Body of pancreas (tissue), 4 donors: ENCODE measurements at regions not wholly inside any gene's neighbourhood (a gene's known extent, or its start where the extent isn't known, plus 50 kb on each side); places are given as distances from the start of the nearest gene placed in this dataset.

Experiments used
- ATAC-seq: fragments of 150-250 bp; one replicate; pipeline ENCODE4 v1.9.1; 2016
- DNase-seq, 4 donors: peaks; one replicate each; pipeline ENCODE4 v3.0.0-alpha.2; 2019
- H3K27ac ChIP-seq, 4 donors: fragments of 200-600 bp; sonication (generic); 1 replicate in 3 of 4; 2 replicates in 1 of 4; pipeline versions ENCODE4 v1.5.1 to v1.6.1; 2016 to 2019; ENCODE audit warnings: mild to moderate bottlenecking in 1 of 4, mixed read lengths in 1 of 4, moderate library complexity in 1 of 4
- H3K27me3 ChIP-seq, 2 donors: fragments of 200-600 bp; sonication (generic); one replicate each; pipeline ENCODE4 v1.6.0; 2016; ENCODE audit warnings: mild to moderate bottlenecking in 1 of 2
- H3K36me3 ChIP-seq, 2 donors: fragments of 200-600 bp; sonication (generic); replicated peaks in 1 of 2; 2 replicates each; pipeline ENCODE4 v1.5.1; 2016; ENCODE audit warnings: low read depth in 2 of 2; ENCODE audit not compliant: insufficient read depth in 1 of 2
- H3K4me1 ChIP-seq: fragments of 200-600 bp; sonication (generic); one replicate; pipeline ENCODE4 v1.6.0; 2016
- H3K4me3 ChIP-seq, 2 donors: fragments of 200-600 bp; sonication (generic); 1 replicate in 1 of 2; 2 replicates in 1 of 2; pipeline ENCODE4 v1.5.1; 2016 to 2019
- H3K9me3 ChIP-seq, 3 donors: fragments of 200-600 bp; sonication (generic); 1 replicate in 2 of 3; 2 replicates in 1 of 3; pipeline ENCODE4 v1.5.1; 2016
- CTCF ChIP-seq, 7 experiments: fragments of 450-650 bp in 4 of 7; fragments of 200-600 bp in 3 of 7; sonication (generic) in 3 of 7; IDR thresholded peaks; one replicate each; pipeline ENCODE4 v1.5.1; 2016 to 2019; ENCODE audit warnings: antibody characterized with exemption in 7 of 7
- POLR2A ChIP-seq, 3 donors: fragments of 450-650 bp; IDR thresholded peaks; one replicate each; pipeline ENCODE4 v1.6.1; 2016; ENCODE audit warnings: antibody characterized with exemption in 3 of 3, mild to moderate bottlenecking in 2 of 3
- WGBS, 2 donors: methylation state at CpG; one replicate each; pipeline ENCODE4 v1.1.5; 2017; 5-methylcytosine and 5-hydroxymethylcytosine counted together
- intact Hi-C: fragments of 100-400 bp; cut with DNase I; formaldehyde crosslinking; loops from one replicate; pipeline ENCODE4 v1.15.1; 2023

- DNase-seq = no peak
- no peaks in the 10 kb centered on the region for H3K9me3 ChIP-seq
- no peak overlapping the region for H3K27ac ChIP-seq
- H3K4me3 ChIP-seq = no peak overlapping the region
- no peaks in the 10 kb centered on the region for H3K4me1 ChIP-seq
- WGBS, 2 donors = 35 to 41% methylated on average over 2 of the region's 2 CpGs
- intact Hi-C loops = no loop called here
- ATAC-seq = no peak
- no peaks in the 10 kb centered on the region for H3K27me3 ChIP-seq
- H3K36me3 ChIP-seq = no peaks in the 10 kb centered on the region
- TF ChIP-seq CTCF (IDR thresholded peaks at IDR 0.05) = no peak
- no peak for TF ChIP-seq POLR2A (IDR thresholded peaks at IDR 0.05)
Observed at GRCh38 chr5:8930021-8930420, 615.9 kb downstream of the SEMA5A start.

GRCh38 chr5:8934455-8934854, 611.4 kb downstream of the SEMA5A start:
- ATAC-seq = no peak
- intact Hi-C loops = no loop called here
- H3K9me3 ChIP-seq = no peaks in the 10 kb centered on the region
- no peaks in the 10 kb centered on the region for H3K36me3 ChIP-seq
- TF ChIP-seq CTCF (IDR thresholded peaks at IDR 0.05) = no peak
- TF ChIP-seq POLR2A (IDR thresholded peaks at IDR 0.05) = no peak
- H3K27me3 ChIP-seq = no peaks in the 10 kb centered on the region
- no peak overlapping the region for H3K27ac ChIP-seq
- WGBS, 2 donors = 33 to 38% methylated on average over 1 of the region's 1 CpG
- H3K4me1 ChIP-seq = no peaks in the 10 kb centered on the region
- H3K4me3 ChIP-seq = no peak overlapping the region
- no peak for DNase-seq

GRCh38 chr5:8940934-8941333, 604.9 kb downstream of the SEMA5A start:
- H3K27me3 ChIP-seq = no peaks in the 10 kb centered on the region
- no peak overlapping the region for H3K4me3 ChIP-seq
- H3K27ac ChIP-seq = no peak overlapping the region
- WGBS, 2 donors = 40 to 52% methylated on average over 1 of the region's 1 CpG
- no peak for TF ChIP-seq POLR2A (IDR thresholded peaks at IDR 0.05)
- ATAC-seq = no peak
- intact Hi-C loops = no loop called here
- no peak for DNase-seq
- no peaks in the 10 kb centered on the region for H3K9me3 ChIP-seq
- no peaks in the 10 kb centered on the region for H3K4me1 ChIP-seq
- no peaks in the 10 kb centered on the region for H3K36me3 ChIP-seq

- TF ChIP-seq POLR2A (IDR thresholded peaks at IDR 0.05) (no peak), CTCF (IDR thresholded peaks at IDR 0.05) (no peak)
- H3K27me3 ChIP-seq = no peaks in the 10 kb centered on the region
- 51 to 67% methylated on average over 3 of the region's 3 CpGs for WGBS, 2 donors
Observed at GRCh38 chr5:8943301-8943700, 602.6 kb downstream of the SEMA5A start.

GRCh38 chr5:8944005-8944404, 601.9 kb downstream of the SEMA5A start:
- H3K9me3 ChIP-seq = no peaks in the 10 kb centered on the region
- H3K27ac ChIP-seq = no peak overlapping the region
- H3K4me1 ChIP-seq = no peaks in the 10 kb centered on the region
- ATAC-seq (no peak), DNase-seq (no peak)
- no peaks in the 10 kb centered on the region for H3K36me3 ChIP-seq
- H3K4me3 ChIP-seq = no peak overlapping the region
- 60 to 61% methylated on average over 4 of the region's 4 CpGs for WGBS, 2 donors
- no peak for TF ChIP-seq CTCF (IDR thresholded peaks at IDR 0.05)
- TF ChIP-seq POLR2A (IDR thresholded peaks at IDR 0.05) = no peak
- intact Hi-C loops = no loop called here
- no peaks in the 10 kb centered on the region for H3K27me3 ChIP-seq

More at GRCh38 chr5:8943301-8943700, 602.6 kb downstream of the SEMA5A start:
- Histone ChIP-seq H3K27ac (no peak overlapping the region), H3K9me3 (no peaks in the 10 kb centered on the region), H3K4me3 (no peak overlapping the region), H3K4me1 (no peaks in the 10 kb centered on the region), H3K36me3 (no peaks in the 10 kb centered on the region)
- intact Hi-C loops = no loop called here
- no peak for ATAC-seq
- no peak for DNase-seq
